ENCODE measurements at regions not wholly inside any gene's neighbourhood (a gene's known extent, or its start where the extent isn't known, plus 50 kb on each side); places are given as distances from the start of the nearest gene placed in this dataset.
"Not testable (repeated sequence)": the region's sequence is repeated elsewhere in the genome, so short reads cannot be mapped to it uniquely, and the experiment has no call there.

DNA sequence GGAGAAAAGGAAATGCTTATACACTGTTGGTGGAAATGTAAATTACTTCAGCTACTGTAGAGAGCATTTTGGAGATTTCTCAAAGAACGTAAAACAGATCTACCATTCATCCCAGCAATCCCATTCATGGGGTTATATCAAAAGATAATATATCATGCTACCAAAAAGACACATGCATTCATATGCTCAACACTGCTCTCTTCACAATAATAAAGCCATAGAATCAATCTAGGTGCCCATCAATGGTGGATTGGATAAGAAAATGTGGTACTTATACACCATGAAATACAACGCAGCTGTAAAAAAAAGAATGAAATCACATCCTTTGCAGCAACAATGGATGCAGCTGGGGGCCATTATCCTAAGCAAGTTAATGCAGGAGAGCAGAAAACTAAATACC is 1487.7 kb upstream of the SEL1L start:
- DNase-seq: no peak

DNA sequence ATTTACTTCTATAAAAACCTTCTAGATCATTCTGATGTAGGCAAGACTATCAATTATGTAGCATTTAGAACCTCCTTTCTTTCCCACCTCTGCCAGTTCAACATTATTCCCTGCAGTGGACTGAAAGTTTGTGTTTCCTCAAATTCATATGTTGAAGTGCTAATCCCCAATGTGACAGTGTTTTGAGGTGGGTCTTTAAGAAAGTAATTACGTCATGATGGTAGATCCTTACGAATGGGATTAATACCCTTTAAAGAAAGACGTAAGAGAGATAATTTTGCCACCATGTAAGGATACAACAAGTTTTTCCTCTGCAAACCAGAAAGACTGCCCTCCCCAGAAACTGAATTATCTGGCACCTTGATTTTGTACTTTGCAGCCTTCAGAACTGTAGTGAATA is 1489.7 kb upstream of the SEL1L start:
- DNase-seq: no peak

DNA sequence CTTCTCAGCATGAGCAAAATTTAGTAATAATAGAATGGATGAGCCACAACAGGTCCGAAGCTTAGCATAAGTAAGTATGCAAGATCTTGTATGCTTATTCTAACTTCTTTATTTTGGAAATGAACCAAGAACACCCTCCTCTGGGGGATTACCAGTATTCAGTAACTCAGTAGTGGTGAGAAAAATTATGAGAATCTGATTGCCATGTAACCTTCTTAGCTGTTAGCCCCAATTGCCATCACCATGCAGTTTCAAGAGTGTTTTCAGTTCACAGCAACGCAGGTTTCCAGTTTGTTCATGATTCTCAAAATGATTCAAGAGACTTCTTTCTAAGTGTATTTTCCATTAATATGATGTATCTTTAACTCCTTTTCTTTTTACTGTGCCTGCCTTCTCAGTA is 1507.6 kb upstream of the SEL1L start:
- no peak for DNase-seq

DNA sequence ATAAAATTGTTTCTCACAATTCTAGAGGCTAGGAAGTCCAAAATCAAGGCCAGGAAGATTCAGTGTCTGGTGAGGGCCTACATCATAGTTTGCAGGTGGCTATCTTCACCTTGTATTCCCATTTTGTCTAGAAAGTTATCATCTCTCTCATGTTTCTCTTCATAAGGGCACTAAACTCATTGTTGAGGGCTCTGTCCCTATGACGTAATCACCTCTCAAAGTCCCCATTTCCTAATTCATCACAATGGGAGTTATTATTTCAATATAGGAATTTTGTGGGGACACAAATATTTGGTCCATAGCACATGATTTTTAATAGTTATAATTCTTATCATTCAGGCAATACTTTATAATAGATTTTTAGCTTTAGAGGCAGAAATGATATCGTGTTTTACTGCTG is 1509.2 kb upstream of the SEL1L start:
- no peak for DNase-seq

DNA sequence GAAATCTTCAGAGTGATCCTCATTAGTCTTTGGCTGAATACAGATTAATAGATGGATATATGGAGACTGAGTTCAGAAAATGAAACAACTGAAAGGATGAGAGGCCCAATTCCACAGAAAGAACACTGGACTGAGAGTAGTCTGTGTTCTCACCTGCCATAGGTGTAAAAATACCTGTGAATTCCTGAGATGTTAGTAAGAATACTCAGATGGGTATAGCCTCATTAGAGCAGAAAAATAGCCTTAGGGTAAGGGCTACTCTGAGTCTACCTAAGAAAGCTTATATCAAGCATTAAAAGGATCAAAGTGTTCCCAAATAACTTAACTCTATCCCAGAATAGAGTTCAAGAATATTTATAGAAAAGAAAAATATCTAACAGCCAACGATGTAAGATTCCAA is 1510.3 kb upstream of the SEL1L start:
- DNase-seq: no peak

DNA sequence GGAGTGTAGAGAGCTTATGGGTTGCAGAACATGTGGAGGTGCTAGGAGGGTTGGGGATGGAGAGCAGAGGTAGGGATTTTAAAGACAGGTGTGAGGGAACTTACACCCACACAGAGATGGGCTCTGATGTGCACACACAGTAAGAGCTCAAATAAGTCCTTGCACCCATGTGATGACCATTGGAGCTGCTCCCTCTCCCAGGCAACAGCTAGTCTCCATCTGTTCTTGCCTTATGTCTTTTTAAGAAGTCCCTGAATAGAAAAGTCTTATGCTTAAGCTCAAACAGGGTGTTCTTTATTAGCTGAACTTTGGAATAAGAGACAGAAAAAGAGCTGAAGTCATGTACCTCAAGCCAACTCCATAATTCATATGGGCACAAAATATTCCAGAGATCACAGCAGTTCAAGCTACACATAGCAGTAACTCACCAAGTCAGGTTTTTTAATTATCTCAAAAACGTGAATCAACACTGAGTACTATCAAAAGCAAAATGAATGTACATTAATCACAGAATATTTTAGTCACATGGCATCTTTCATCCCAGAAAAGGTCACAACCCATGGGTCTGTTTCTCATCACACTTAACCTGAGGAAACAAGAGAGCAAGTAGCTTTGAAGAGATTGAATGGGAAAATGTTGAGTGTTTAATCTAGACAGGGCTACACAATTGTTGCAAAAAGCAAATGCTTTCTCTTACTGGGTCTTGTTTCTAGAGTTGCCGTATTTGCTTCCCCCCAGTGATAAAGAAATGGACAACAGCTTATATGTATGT is 1513.6 kb upstream of the SEL1L start:
- DNase-seq: no peak

DNA sequence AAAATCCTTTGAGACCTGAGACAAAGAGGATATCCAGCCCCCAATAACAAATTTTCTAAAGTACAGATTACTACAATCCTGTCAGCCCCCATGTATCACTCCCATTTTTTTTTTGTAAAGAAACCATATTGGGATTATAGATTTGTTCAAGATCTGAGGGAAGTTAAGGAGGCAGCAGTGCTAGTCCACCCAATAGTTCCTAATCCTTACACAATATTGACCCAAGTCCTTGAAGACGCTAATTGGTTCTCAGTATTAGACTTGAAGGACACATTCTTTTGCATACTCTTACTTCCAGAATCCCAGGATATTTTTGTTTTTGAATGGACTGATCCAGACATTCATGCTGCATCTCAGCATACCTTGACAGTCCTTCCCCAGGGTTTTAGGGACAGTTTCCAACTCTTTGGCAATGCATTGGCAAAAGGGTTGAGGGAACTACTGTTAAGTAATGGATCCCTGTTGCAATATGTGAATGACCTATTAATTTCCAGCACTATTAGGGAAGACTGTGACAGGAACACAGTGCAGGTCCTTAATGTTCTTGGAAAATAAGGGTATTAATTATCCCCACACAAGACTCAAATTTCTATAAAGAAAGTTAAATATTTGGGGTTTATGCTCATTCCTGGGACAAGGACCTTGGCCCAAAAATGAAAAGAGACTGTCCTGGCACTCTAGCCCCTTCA is 1519.5 kb upstream of the SEL1L start:
- no peak for DNase-seq

DNA sequence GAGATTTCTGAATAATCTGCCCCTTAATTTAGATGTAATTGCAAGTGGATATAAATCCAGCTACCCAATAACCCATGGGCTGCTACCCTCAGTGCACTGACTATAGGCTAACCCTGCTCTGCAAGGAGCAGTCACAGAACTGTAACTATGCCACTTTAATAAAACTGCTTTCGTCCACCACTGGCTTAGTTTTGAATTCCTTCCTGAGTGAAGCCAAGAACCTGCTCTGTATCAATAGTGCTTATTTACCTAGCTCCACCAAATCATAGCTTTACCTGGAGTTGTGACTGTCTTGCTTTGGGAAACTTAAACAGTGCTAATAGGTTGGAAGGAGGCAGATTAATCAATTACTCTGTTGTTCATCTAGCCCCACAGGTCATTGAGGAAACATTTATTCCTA is 1524.4 kb upstream of the SEL1L start:
- no peak for DNase-seq

DNA sequence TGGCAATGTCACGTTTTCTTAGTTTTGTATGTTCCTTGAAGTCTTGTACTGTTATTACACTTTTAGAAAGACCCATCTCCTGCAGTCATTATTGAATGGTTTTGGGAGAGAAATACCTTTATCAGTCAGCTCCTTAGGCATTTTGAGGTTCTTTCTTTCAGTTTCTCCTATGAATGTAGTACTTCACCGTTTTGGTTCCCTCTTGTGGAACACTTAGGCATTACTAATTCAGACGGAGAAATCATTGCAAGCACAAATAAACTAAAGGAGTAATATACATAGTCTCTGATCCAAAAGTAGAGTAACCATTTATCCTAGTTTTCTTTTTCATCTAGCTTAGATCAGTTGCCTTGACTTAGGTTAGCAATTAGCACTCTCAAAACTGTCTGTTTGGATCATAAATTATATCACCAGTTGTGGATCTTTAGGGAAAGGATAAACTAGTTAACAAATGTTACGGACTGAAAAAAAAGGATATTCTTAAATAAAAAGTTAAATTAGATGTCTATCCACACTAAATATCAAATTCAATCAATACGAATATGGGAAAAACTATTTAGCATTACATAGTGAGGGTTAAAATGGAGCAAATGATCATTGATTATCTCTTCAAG is 1538.3 kb upstream of the SEL1L start:
- peak; percentile 48 for DNase-seq

DNA sequence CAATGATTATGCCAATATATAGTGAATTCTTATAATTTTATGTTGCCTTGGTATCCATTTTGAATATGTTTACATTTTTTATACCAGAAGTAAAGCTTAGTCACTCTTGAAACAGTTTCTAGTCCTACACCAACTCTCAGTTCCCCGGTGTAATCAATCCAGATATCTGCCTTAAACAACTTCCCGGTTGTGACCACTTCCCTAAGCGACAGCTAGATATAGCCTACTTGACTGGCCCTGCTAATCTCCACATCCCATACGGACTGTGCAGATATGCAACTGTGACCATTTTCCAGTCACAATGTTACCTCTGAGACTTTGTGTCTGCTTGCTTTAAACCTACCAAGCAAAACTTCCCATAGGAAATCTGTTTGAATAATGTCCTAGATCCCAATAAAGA is 1551.5 kb upstream of the SEL1L start:
- DNase-seq: no peak

DNA sequence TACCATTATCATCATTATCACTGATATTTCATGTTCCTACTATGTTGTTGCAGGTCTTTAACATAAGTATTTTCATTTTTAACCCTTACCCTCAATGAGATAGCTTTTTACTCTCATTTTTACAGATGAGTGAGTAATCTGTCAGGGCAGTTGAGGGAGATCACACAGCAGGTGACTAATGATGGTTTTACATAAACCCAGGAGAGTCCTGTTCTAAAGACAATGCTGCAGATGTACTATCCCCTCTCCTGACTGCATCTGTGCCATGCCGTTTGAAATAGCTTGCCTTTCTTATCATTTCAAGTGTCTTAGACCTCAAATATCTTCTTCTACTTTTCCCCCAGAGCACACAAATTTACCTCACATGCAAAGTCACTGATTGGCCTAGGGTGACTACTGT is 1552.1 kb upstream of the SEL1L start:
- no peak for DNase-seq

DNA sequence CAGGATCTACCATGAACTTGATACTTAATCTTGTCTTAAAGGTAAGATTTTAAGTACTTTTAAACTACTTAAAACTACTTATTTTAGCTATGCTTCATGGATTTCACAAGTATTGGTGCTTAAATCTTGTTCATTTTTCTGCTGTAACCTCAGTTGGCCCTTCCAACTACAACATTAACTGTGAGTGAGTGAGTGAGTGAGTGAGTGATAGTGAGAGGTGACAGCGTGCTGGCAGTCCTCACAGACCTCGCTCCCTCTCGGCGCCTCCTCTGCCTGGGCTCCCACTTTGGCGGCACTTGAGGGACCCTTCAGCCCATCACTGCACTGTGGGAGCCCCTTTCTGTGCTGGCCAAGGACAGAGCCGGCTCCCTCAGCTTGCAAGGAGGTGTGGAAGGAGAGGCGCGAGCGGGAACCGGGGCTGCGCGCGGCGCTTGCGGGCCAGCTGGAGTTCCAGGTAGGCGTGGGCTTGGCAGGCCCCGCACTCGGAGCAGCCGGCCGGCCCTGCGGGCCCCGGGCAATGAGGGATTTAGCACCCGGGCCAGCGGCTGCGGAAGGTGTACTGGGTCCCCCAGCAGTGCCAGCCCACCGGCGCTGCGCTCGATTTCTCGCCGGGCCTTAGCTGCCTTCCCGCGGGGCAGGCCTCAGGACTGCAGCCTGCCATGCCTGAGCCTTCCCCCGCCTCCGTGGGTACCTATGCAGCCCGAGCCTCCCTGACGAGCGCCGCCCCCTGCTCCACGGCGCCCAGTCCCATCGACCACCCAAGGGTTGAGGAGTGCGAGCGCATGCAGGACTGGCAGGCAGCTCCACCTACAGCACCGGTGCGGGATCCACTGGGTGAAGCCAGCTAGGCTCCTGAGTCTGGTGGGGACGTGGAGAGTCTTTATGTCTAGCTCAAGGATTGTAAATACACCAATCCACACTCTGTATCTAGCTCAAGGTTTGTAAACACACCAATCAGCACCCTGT is 1558.6 kb upstream of the SEL1L start:
- DNase-seq: not testable (repeated sequence)

DNA sequence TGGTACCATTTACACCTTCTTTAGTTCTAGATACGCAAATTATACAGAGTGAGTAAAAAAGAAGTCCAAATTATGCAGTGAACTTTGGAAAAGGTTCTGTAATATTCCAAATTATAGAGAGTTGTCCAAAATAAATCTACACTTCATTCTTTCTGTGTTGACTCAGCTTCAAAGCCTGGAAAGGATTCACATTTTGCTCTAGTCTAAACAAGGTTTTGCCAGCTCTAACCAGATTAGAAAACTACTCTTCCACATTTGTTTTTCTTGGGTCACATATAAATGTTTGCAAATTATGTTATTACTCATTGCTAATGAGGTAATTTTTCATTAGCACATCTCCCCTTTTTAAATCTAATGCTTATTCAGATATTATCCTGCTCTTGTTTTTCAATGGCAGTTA is 1562.4 kb upstream of the SEL1L start:
- DNase-seq: no peak

DNA sequence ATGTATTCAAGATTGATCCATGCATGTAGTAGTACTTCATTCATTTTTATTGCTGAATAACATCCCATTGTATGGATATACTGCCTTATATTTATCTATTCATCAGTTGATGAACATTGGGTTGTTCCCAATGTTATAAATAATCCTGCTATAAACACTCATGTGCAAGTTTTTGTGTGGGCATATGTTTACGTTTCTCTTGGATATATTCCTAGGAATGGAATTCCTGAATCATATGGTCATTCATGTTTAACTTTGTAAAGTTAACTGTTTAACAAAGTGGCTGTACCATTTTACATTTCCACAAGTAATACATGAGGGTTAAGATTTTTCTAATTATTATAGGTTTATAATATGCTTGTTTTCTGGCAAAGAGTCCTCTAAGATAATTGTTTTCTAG is 1568.2 kb upstream of the SEL1L start:
- DNase-seq: no peak

DNA sequence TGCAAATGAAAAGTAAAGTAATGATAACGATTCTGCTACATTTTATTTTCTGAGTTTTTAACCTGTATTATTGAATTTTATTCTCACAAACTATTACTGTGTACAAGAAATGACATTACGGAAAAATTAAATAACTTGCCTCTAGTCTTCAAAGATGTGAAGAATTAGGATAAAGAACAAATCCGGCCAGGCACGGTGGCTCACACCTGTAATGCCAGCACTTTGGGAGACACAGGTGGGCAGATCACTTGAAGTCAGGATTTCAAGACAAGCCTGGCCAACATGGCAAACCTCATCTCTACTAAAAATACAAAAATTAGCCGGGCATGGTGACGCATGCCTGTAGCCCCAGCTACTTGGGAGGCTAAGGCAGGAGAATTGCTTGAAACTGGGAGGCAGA is 1584.4 kb upstream of the SEL1L start:
- no peak for DNase-seq

DNA sequence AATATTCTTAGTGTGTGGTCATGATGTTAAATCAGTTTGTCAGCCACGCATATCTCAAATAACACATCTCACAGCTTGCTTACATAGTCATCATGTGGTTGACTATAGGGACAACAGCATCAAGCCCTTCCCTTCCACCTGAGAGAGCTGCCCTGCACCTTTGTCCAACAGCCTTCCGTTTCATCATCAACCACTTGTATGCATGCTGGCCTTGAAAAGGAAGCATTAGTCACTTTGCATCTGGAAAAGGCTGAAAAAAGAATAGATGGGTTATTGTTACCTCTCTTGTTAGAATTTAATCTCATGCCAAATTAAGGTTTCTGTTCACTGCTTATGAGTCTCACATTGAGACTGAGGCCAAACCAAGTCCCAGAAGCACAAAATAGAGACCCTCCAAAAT is 1586.5 kb upstream of the SEL1L start:
- DNase-seq: no peak

DNA sequence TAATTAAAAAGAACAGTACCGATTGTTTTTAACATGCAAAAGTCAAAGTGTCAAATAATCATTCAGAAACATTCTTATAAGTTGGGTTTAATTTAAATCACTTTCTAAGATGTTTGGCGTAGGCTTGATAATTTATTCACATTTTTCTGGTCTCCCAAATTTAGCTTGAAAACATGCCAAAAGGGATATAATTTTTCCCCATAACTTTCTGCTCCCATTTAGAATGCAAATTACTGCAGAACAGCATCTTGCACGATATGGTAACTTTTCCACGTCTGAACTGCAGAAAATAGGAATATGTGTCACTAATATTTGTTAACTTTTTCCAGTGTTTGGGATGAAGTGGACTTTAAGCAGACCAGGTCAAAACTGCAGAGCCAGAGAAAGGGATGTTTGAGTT is 1592.4 kb upstream of the SEL1L start:
- no peak for DNase-seq

DNA sequence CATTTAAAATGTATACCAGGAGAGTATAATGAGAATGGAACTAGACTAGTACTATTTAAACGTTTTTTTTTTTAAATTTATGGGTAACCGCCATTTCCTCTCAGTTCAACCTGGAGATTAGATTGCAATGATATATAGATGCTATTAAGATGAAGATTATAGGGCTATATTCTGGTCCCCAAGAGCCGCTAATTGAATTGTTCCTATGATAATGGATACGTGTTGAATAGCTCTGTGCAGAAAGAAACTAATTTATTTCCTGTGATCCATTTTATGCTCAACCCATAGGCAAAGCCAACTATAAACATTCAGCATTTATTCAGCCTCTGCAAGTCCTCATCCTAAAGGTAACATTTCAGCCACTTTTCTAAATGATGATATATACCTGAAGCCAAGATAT is 1595.1 kb upstream of the SEL1L start:
- DNase-seq: no peak

DNA sequence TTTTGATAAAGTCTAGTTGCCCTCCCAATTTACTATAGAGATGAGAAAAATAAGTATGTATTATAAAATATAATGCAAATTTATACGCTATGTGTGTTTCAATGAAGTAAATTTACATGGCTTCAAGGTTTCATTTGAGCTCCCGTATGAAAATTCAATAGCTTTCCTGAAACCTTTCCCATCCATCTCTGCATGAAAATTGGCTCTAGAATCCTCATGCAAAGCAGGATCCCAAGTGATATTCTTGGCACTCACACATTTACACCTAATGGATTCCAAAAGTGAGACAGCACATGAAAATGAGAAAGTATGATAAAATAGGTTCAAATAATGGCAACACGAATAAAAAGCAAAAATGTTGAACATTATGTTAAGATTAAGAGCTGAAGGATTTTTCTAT is 1595.8 kb upstream of the SEL1L start:
- no peak for DNase-seq

DNA sequence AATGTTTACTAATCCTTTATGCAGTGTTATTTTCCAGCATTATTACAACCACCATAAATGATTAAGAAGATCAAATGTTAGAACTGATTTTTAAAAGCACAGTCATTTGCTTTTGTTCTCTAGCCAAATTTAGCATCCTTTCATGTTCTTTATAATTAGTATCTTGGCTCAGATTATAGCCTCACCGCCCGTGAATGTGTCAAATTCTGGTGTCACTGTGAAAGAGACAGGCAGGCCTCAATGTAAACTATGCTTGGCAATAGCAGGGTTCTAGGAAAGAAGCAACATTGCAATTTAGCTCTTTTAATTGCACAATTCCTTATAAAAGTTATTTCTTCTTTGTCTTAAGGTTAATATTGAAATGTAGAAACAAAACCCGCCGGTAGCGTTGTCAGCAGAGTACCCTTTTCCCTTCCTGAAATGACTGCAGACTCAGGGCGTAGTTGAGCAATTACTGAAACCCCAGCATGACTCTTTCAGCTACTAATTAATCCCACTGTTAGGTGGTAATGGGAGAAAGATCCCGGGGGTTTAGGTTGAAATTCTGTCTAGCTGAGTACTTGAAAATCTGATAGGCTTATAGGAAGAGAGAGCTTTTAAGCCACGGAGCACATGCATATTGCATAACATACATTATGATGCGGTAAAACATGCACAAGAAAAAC is 1600.5 kb upstream of the SEL1L start:
- DNase-seq: peak; percentile 21

DNA sequence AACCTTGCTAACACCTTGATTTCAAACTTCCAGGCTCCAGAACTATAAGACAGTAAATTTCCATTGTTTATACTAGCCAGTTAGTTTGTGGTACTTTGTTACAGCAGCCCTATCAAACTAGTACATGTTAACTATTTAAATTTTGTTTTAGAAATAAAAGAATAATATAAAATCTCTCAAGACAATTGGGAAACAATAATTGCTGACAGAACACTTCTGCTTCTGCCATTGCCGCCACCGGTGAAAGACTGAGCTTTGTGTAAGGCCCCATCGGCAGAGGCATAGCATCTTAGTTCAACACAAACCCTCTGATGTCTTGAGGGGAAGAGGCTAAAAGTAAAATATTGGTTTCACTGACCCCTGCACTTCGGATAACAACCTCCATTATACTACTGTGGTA is 1607.1 kb upstream of the SEL1L start:
- DNase-seq: no peak

DNA sequence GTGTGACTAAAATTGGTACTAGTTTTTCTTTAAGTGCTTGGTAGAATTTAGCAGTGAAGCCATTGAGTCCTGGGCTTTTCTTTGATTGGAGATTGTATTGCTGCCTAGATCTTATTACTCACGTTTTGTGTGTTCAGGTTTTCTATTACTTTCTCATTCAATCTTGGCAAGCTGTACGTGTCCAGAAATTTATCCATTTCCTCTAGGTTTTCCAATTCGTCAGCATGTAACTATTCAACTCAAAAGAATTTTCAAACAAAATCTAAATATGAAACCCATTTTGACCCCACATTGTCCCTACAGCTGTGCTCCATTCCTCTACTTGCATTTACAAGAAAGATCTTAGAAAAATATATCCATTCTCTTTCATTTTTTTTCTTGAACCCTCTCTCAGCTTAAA is 1613.4 kb upstream of the SEL1L start:
- no peak for DNase-seq

DNA sequence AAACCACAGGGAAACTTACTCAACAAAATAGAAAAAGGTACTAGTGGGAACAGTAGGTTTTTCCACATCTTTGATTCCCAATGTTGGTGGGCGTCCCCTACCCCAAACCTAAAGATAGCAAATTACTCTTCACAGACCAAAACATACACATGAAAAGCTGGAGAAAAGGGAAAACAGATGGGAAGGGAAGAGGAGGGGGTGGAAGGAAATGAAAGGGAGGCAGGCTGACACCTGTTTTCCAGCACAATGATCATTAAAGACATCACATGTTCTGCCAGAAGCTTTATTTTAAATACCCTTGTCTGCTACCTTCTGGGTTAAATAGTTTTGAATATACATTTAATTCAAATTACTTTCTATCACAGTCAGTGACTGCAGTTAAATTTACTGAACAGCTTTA is 1617.9 kb upstream of the SEL1L start:
- no peak for DNase-seq
